ENCODE measurements at regions not wholly inside any gene's neighbourhood (a gene's known extent, or its start where the extent isn't known, plus 50 kb on each side); places are given as distances from the start of the nearest gene placed in this dataset.

GRCh38 chr16:52781005-52781630 lies 234.2 kb upstream of the TOX3 start:
- TF ChIP-seq POLR2A (IDR thresholded peaks at IDR 0.05) (no peak), CTCF (IDR thresholded peaks at IDR 0.05) (no peak)
- Histone ChIP-seq H3K36me3 (replicated peaks in 1 of 2) (no peaks in the 10 kb centered on the region), H3K4me1 (replicated peaks in 1 of 2) (no peaks in the 10 kb centered on the region), H3K9me3 (replicated peaks in 1 of 3) (no peaks in the 10 kb centered on the region), H3K27me3 (no peaks in the 10 kb centered on the region), H3K4me3 (no peak overlapping the region), H3K27ac (no peak overlapping the region)
- WGBS, 4 donors = 34 to 48% (median 37%) methylated on average over 11 of the region's 11 CpGs
- DNase-seq = no peak
- intact Hi-C loops (cut with DNase I) = no loop called here

- Histone ChIP-seq H3K27ac (no peak overlapping the region), H3K4me1 (replicated peaks in 1 of 2) (no peaks in the 10 kb centered on the region), H3K4me3 (no peak overlapping the region), H3K36me3 (replicated peaks in 1 of 2) (no peaks in the 10 kb centered on the region), H3K9me3 (replicated peaks in 1 of 3) (no peaks in the 10 kb centered on the region), H3K27me3 (no peaks in the 10 kb centered on the region)
- no peak for DNase-seq
- no peak for TF ChIP-seq CTCF (IDR thresholded peaks at IDR 0.05)
- 82 to 92% (median 87%) methylated on average over 1 of the region's 1 CpG for WGBS, 4 donors
- intact Hi-C loops (cut with DNase I) = no loop called here
Measured at GRCh38 chr16:52773026-52773425, 226.1 kb upstream of the TOX3 start.

- no peak for TF ChIP-seq POLR2A (IDR thresholded peaks at IDR 0.05)
- no peak for TF ChIP-seq CTCF (IDR thresholded peaks at IDR 0.05)
- H3K4me3 ChIP-seq = no peak overlapping the region
- intact Hi-C loops (cut with DNase I) = no loop called here
- no peaks in the 10 kb centered on the region for H3K36me3 ChIP-seq (replicated peaks in 1 of 2)
- H3K27me3 ChIP-seq = no peaks in the 10 kb centered on the region
- H3K4me1 ChIP-seq (replicated peaks in 1 of 2) = no peaks in the 10 kb centered on the region
- DNase-seq = no peak
- no peaks in the 10 kb centered on the region for H3K9me3 ChIP-seq (replicated peaks in 1 of 3)
- WGBS, 4 donors = 69 to 86% (median 79%) methylated on average over 4 of the region's 4 CpGs
- no peak overlapping the region for H3K27ac ChIP-seq
Measured at GRCh38 chr16:52770828-52771227, 223.9 kb upstream of the TOX3 start.

- H3K4me1 ChIP-seq (replicated peaks in 1 of 2) = no peaks in the 10 kb centered on the region
- 81 to 88% (median 85%) methylated on average over 5 of the region's 5 CpGs for WGBS, 4 donors
- H3K4me3 ChIP-seq = no peak overlapping the region
- H3K9me3 ChIP-seq (replicated peaks in 1 of 3) = no peaks in the 10 kb centered on the region
- H3K36me3 ChIP-seq (replicated peaks in 1 of 2) = no peaks in the 10 kb centered on the region
- no peak overlapping the region for H3K27ac ChIP-seq
- intact Hi-C loops (cut with DNase I) = no loop called here
- no peaks in the 10 kb centered on the region for H3K27me3 ChIP-seq
- DNase-seq = no peak
- TF ChIP-seq POLR2A (IDR thresholded peaks at IDR 0.05) = no peak
Measured at GRCh38 chr16:52758473-52758855, 211.5 kb upstream of the TOX3 start.

- intact Hi-C loops (cut with DNase I) = no loop called here
- 74 to 84% (median 77%) methylated on average over 10 of the region's 10 CpGs for WGBS, 4 donors
- H3K4me3 ChIP-seq = no peak overlapping the region
- no peaks in the 10 kb centered on the region for H3K27me3 ChIP-seq
- no peaks in the 10 kb centered on the region for H3K9me3 ChIP-seq (replicated peaks in 1 of 3)
- no peaks in the 10 kb centered on the region for H3K36me3 ChIP-seq (replicated peaks in 1 of 2)
- H3K27ac ChIP-seq = no peak overlapping the region
- TF ChIP-seq POLR2A (IDR thresholded peaks at IDR 0.05) (no peak), CTCF (IDR thresholded peaks at IDR 0.05) (no peak)
- DNase-seq = no peak
- no peaks in the 10 kb centered on the region for H3K4me1 ChIP-seq (replicated peaks in 1 of 2)
Measured at GRCh38 chr16:52757746-52758472, 211.0 kb upstream of the TOX3 start.
